ENCODE measurements at regions not wholly inside any gene's neighbourhood (a gene's known extent, or its start where the extent isn't known, plus 50 kb on each side); places are given as distances from the start of the nearest gene placed in this dataset. TPM values are rescaled to one million over a fixed set of nuclear protein-coding genes. Genes with fewer than 3 reads are reported as not detected.

- Mint-ChIP-seq H3K9me3 (ENCODE audit: insufficient read depth) (no peaks in the 10 kb centered on the region), H3K4me3 (no peak overlapping the region), H3K27me3 (no peaks in the 10 kb centered on the region), H3K27ac (no peak overlapping the region), H3K4me1 (no peaks in the 10 kb centered on the region)
- Histone ChIP-seq H3K27me3 (replicated peaks in 1 of 4; ENCODE audit: control extremely low read depth in 1 of 4, control insufficient read depth in 3 of 4, insufficient read depth in 4 of 4, low read length in 3 of 4) (no peaks in the 10 kb centered on the region), H4K20me1 (ENCODE audit: control insufficient read depth, insufficient read depth, low read length, poor library complexity, severe bottlenecking) (no peaks in the 10 kb centered on the region), H3K27ac (ENCODE audit: low read length in 2 of 2) (no peak overlapping the region), H2AFZ (ENCODE audit: insufficient read depth, low read depth, low read length, poor library complexity, severe bottlenecking) (no peak overlapping the region), H3K79me2 (ENCODE audit: control insufficient read depth, insufficient read depth, low read length) (no peaks in the 10 kb centered on the region), H3K36me3 (replicated peaks in 1 of 2; ENCODE audit: control extremely low read depth in 1 of 2, control insufficient read depth in 1 of 2, extremely low read depth in 1 of 2, insufficient read depth in 2 of 2, low read length in 1 of 2) (no peaks in the 10 kb centered on the region), H3K4me3 (ENCODE audit: control extremely low read depth in 1 of 5, extremely low read depth in 1 of 5, insufficient read depth in 1 of 5, low read depth in 2 of 5, low read length in 4 of 5) (no peak overlapping the region), H3K4me1 (ENCODE audit: control insufficient read depth in 2 of 2, insufficient read depth in 2 of 2, low read length in 2 of 2) (no peaks in the 10 kb centered on the region), H3K9ac (ENCODE audit: low read length) (no peak overlapping the region), H3K4me2 (replicated peaks; ENCODE audit: low read depth, low read length, poor library complexity, severe bottlenecking) (no peak overlapping the region), H3K9me3 (ENCODE audit: control extremely low read depth in 1 of 3, control insufficient read depth in 2 of 3, insufficient read depth in 1 of 3, low read length in 2 of 3) (peaks cover 0 to 7% (median 1%) of the 10 kb centered on the region in 3 donors)
- WGBS (ENCODE audit: insufficient coverage), result 100% methylated on average over 1 of the region's 2 CpGs
- ChIA-PET POLR2A (no interaction called here), CTCF (no interaction called here)
- intact Hi-C loops (cut with micrococcal nuclease), result no loop called here
- no peak for TF ChIP-seq EZH2 (IDR thresholded peaks at IDR 0.05; ENCODE audit: borderline replicate concordance, insufficient read depth, low read depth, low read length, poor library complexity, severe bottlenecking)
- TF ChIP-seq CTCF (IDR thresholded peaks at IDR 0.05), result no peak
- ATAC-seq (ENCODE audit: low read depth) (no peak), DNase-seq (no peak)
Observed at GRCh38 chr5:25849270-25849669, 1189.1 kb downstream of the CDH9 start.

- H3K4me2 ChIP-seq (replicated peaks; ENCODE audit: low read depth, low read length, poor library complexity, severe bottlenecking), result no peak overlapping the region
- H3K36me3 ChIP-seq (replicated peaks in 1 of 2; ENCODE audit: control extremely low read depth in 1 of 2, control insufficient read depth in 1 of 2, extremely low read depth in 1 of 2, insufficient read depth in 2 of 2, low read length in 1 of 2), result no peaks in the 10 kb centered on the region
- Mint-ChIP-seq H3K4me1 (no peaks in the 10 kb centered on the region), H3K27ac (no peak overlapping the region), H3K4me3 (no peak overlapping the region), H3K27me3 (no peaks in the 10 kb centered on the region), H3K9me3 (ENCODE audit: insufficient read depth) (no peaks in the 10 kb centered on the region)
- H3K4me1 ChIP-seq (ENCODE audit: control insufficient read depth in 2 of 2, insufficient read depth in 2 of 2, low read length in 2 of 2), result no peaks in the 10 kb centered on the region
- POLR2A ChIA-PET, result no interaction called here
- CTCF ChIA-PET, result no interaction called here
- H3K9ac ChIP-seq (ENCODE audit: low read length), result no peak overlapping the region
- H3K9me3 ChIP-seq (ENCODE audit: control extremely low read depth in 1 of 3, control insufficient read depth in 2 of 3, insufficient read depth in 1 of 3, low read length in 2 of 3), result peaks cover 0 to 9% (median 0%) of the 10 kb centered on the region in 3 donors
- TF ChIP-seq CTCF (IDR thresholded peaks at IDR 0.05), result no peak
- intact Hi-C loops (cut with micrococcal nuclease), result no loop called here
- H3K4me3 ChIP-seq (ENCODE audit: control extremely low read depth in 1 of 5, extremely low read depth in 1 of 5, insufficient read depth in 1 of 5, low read depth in 2 of 5, low read length in 4 of 5), result no peak overlapping the region
- H3K79me2 ChIP-seq (ENCODE audit: control insufficient read depth, insufficient read depth, low read length), result no peaks in the 10 kb centered on the region
- no peaks in the 10 kb centered on the region for H4K20me1 ChIP-seq (ENCODE audit: control insufficient read depth, insufficient read depth, low read length, poor library complexity, severe bottlenecking)
- WGBS (ENCODE audit: insufficient coverage), result 97% methylated on average over 19 of the region's 22 CpGs
- DNase-seq (no peak), ATAC-seq (ENCODE audit: low read depth) (no peak)
- H3K27ac ChIP-seq (ENCODE audit: low read length in 2 of 2), result no peak overlapping the region
- no peak overlapping the region for H2AFZ ChIP-seq (ENCODE audit: insufficient read depth, low read depth, low read length, poor library complexity, severe bottlenecking)
- H3K27me3 ChIP-seq (replicated peaks in 1 of 4; ENCODE audit: control extremely low read depth in 1 of 4, control insufficient read depth in 3 of 4, insufficient read depth in 4 of 4, low read length in 3 of 4), result no peaks in the 10 kb centered on the region
Observed at GRCh38 chr5:25823330-25823873, 1178.6 kb upstream of the CDH10 start.

Small RNA genes in the stretch of these regions (small RNA-seq; reads per million reads assigned to genes)
- gene AC113347.2 (ENCODE audit: insufficient read length, low read depth, low replicate concordance), result not detected
- gene AC113347.3 (ENCODE audit: insufficient read length, low read depth, low replicate concordance), result not detected
- gene RNU4-43P (ENCODE audit: insufficient read length, low read depth, low replicate concordance), result not detected

All from B cell (primary cell).